Lower lobe of right lung (tissue), 2 donors: ENCODE measurements at regions not wholly inside any gene's neighbourhood (a gene's known extent, or its start where the extent isn't known, plus 50 kb on each side); places are given as distances from the start of the nearest gene placed in this dataset.
"Not testable (repeated sequence)": the region's sequence is repeated elsewhere in the genome, so short reads cannot be mapped to it uniquely, and the experiment has no call there.

ENCODE experiments used
- ATAC-seq, 2 donors: fragments of 200-7000 bp; cut with Tn5 transposase; one replicate each; pipeline ENCODE4 v1.9.1; 2020 to 2022; ENCODE audit warnings: mild to moderate bottlenecking in 2 of 2, moderate library complexity in 2 of 2
- DNase-seq: peaks from one replicate; pipeline ENCODE4 v3.0.0-alpha.2; 2020
- H3K27ac ChIP-seq: fragments of 200-600 bp; one replicate; pipeline ENCODE4 v1.8.0; 2022
- H3K27me3 ChIP-seq: fragments of 200-600 bp; one replicate; pipeline ENCODE4 v1.8.0; 2022; ENCODE audit warnings: low read depth
- H3K36me3 ChIP-seq: fragments of 200-600 bp; one replicate; pipeline ENCODE4 v1.8.0; 2022; ENCODE audit warnings: mild to moderate bottlenecking
- H3K4me1 ChIP-seq: fragments of 200-600 bp; one replicate; pipeline ENCODE4 v1.8.0; 2022
- H3K4me3 ChIP-seq: fragments of 200-600 bp; one replicate; pipeline ENCODE4 v1.8.0; 2022; ENCODE audit warnings: mild to moderate bottlenecking
- H3K9me3 ChIP-seq: fragments of 200-600 bp; one replicate; pipeline ENCODE4 v1.8.0; 2022
- intact Hi-C: fragments of 100-400 bp; cut with DNase I; formaldehyde crosslinking; loops from one replicate; pipeline ENCODE4 v1.11.0; 2022
- TF ChIP-seq, protein P1 (sequence below): fragments of 200-600 bp; IDR thresholded peaks from one replicate; pipeline ENCODE4 v1.8.0; 2022; ENCODE audit warnings: antibody characterized with exemption, mild to moderate bottlenecking
- donor health status: DM: no; HTN: yes; CAD: no; lungs with severe emphysema.

- H3K9me3 ChIP-seq, result no peaks in the 10 kb centered on the region
- H3K4me3 ChIP-seq, result no peak overlapping the region
- intact Hi-C loops, result no loop called here
- DNase-seq, result no peak
- ATAC-seq, result no peak
- no peaks in the 10 kb centered on the region for H3K4me1 ChIP-seq
- no peak overlapping the region for H3K27ac ChIP-seq
- TF ChIP-seq, protein P1, sequence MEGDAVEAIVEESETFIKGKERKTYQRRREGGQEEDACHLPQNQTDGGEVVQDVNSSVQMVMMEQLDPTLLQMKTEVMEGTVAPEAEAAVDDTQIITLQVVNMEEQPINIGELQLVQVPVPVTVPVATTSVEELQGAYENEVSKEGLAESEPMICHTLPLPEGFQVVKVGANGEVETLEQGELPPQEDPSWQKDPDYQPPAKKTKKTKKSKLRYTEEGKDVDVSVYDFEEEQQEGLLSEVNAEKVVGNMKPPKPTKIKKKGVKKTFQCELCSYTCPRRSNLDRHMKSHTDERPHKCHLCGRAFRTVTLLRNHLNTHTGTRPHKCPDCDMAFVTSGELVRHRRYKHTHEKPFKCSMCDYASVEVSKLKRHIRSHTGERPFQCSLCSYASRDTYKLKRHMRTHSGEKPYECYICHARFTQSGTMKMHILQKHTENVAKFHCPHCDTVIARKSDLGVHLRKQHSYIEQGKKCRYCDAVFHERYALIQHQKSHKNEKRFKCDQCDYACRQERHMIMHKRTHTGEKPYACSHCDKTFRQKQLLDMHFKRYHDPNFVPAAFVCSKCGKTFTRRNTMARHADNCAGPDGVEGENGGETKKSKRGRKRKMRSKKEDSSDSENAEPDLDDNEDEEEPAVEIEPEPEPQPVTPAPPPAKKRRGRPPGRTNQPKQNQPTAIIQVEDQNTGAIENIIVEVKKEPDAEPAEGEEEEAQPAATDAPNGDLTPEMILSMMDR, result no peak
- H3K36me3 ChIP-seq, result no peaks in the 10 kb centered on the region
- no peaks in the 10 kb centered on the region for H3K27me3 ChIP-seq
Observed at GRCh38 chr1:172724232-172724631, 65.3 kb downstream of the FASLG start.

DNA sequence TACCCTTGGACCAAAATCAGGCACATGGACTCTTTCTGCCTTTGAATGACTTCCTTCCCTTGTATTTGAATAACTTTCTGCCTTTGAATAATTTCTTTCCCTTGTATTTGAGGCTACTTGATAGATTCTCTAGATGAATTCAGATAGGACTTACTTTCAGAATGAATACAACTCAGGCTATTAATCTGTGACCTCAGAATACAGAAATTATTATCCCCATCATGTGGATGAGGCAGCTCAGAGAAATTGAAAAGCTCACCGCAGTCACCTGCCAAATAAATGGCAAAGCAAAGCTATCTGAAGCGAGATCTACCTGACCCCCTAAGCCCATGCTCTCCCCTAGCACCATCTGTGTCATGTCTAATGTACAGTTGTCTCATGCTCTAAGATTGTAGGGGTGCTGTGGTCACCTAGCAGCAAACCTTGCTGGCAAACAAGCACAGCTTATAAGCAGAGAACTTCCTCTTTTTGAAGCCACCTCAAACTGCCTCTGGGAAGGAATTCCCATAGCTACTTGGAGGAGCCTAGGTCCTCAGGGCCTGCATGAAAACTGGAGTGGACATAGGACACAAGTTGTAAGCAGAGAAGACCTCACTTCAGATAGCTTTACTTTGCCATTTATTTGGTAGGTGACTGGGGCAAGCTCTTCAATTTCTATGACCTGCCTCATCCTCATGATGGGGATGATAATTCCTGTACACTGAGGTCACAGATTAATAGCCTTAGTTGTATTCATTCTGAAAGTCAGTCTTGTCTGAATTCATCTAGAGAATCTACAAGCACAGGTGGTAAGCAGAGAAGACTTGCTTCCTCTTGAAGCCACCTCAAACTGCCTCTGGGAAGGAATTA, 66.1 kb downstream of the FASLG start:
- H3K36me3 ChIP-seq, result no peaks in the 10 kb centered on the region
- H3K4me3 ChIP-seq, result no peak overlapping the region
- no peaks in the 10 kb centered on the region for H3K4me1 ChIP-seq
- no peaks in the 10 kb centered on the region for H3K27me3 ChIP-seq
- DNase-seq (no peak), ATAC-seq (no peak)
- TF ChIP-seq, protein P1, result no peak
- no peaks in the 10 kb centered on the region for H3K9me3 ChIP-seq
- no peak overlapping the region for H3K27ac ChIP-seq
- intact Hi-C loops, result no loop called here

GRCh38 chr1:172726740-172727139, 67.8 kb downstream of the FASLG start:
- no peaks in the 10 kb centered on the region for H3K36me3 ChIP-seq
- no peaks in the 10 kb centered on the region for H3K27me3 ChIP-seq
- TF ChIP-seq, protein P1, result no peak
- H3K4me3 ChIP-seq, result no peak overlapping the region
- peak; percentile 36 to 83 for ATAC-seq
- no peak overlapping the region for H3K27ac ChIP-seq
- no peaks in the 10 kb centered on the region for H3K9me3 ChIP-seq
- no peak for DNase-seq
- no peaks in the 10 kb centered on the region for H3K4me1 ChIP-seq
- intact Hi-C loops, result no loop called here

DNA sequence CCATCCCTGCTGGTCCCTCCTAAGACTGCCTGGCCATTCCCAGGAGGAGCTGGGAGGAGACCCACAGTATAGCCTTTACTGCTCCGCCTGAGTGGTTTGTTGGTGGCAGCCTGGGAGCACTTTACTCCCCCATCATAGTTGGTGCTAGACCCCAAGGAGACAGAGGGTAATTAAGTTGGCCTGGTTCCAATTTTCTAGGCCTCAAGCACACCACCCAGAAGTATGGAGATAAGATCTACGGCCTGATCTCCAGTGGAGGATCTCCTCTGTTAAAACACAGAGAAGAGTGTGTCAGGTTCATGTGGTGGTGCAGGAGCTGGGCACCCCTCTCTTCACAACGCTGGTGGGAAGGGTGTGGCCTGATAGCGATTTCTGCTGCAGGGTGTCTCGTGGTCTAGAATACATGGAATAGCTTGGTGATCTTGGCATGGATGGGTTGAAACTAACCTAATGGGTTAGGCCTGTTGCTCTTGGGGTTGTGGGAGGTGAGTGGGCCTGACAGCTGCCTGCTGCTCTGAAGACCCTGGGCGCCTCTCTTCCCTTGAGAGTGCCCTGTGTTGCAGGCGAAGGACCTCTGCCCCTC, 68.5 kb downstream of the FASLG start:
- Histone ChIP-seq H3K27ac (no peak overlapping the region), H3K9me3 (no peaks in the 10 kb centered on the region), H3K4me3 (no peak overlapping the region), H3K36me3 (no peaks in the 10 kb centered on the region), H3K27me3 (no peaks in the 10 kb centered on the region), H3K4me1 (no peaks in the 10 kb centered on the region)
- intact Hi-C loops, result no loop called here
- ATAC-seq (peak; percentile 29 to 37), DNase-seq (no peak)
- TF ChIP-seq, protein P1, result no peak

DNA sequence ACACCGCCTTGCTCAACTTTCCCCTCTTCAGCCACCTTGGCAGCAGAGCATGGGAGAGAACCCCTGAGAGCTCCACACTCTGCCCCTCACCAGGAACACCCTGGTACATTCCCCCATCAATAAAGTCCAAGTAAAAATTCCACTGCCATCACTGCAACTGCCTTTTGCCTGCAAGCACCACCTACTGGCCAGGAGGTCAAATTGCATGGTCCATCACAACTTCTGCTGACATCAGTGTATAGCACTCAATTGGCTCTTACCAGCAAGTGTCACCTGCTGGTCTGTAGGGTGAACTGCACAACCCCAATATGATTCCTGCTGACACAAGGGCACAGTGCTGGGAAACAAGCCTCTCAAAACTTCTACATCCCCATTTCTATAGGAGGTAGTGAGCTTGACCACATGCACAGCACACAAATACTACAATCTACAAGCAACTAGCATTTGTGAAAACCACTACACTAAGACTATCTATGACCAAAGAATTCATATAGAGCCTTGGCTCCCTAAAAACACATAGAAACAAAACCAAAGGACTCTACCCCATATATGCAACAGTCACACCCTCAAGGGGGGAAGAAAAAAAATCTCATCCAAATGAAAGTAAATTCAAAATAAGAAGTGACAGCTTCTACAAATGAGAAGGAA, 69.2 kb downstream of the FASLG start:
- Histone ChIP-seq H3K4me3 (no peak overlapping the region), H3K27me3 (no peaks in the 10 kb centered on the region), H3K27ac (no peak overlapping the region), H3K9me3 (no peaks in the 10 kb centered on the region), H3K4me1 (no peaks in the 10 kb centered on the region), H3K36me3 (no peaks in the 10 kb centered on the region)
- intact Hi-C loops, result no loop called here
- peak; percentile 76 to 80 for ATAC-seq
- DNase-seq, result no peak
- TF ChIP-seq, protein P1, result peak; percentile 46

DNA sequence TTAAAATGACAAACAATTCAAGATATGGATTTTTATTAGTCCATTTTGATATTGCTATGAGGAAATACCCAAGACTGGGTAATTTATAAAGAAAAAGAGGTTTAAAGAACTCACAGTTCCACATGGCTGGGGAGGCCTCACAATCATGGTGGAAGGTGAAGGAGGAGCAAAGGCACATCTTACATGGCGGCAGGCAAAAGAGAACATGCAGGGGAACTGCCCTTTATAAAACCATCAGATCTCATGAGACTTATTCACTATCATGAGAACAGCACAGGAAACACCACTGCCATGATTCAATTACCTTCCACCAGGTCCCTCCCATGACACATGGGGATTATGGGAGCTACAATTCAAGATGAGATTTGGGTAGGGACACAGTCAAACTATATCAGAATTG, 69.8 kb downstream of the FASLG start:
- DNase-seq, ATAC-seq, H3K36me3 ChIP-seq, H3K27me3 ChIP-seq, H3K4me3 ChIP-seq, H3K9me3 ChIP-seq, H3K27ac ChIP-seq, intact Hi-C loops, H3K4me1 ChIP-seq: not testable (repeated sequence)
